Left colon (tissue), 2 donors: ENCODE measurements at regions not wholly inside any gene's neighbourhood (a gene's known extent, or its start where the extent isn't known, plus 50 kb on each side); places are given as distances from the start of the nearest gene placed in this dataset.

Experiments
- ATAC-seq: fragments of 200-7000 bp; cut with Tn5 transposase; one replicate; pipeline ENCODE4 v1.9.1; 2020; ENCODE audit warnings: mild to moderate bottlenecking, moderate library complexity
- DNase-seq, 2 donors: peaks; one replicate each; pipeline ENCODE4 v3.0.0-alpha.2; 2020
- intact Hi-C, 2 donors: fragments of 100-400 bp; cut with DNase I in 1 of 2; cut with micrococcal nuclease in 1 of 2; formaldehyde crosslinking; loops; one replicate each; pipeline versions ENCODE4 v1.11.2 to v1.14.0; 2022; cut with DNase I, micrococcal nuclease
- donor health status: DM: no; HTN: no; CAD: no.
- donor health status: DM: yes; HTN: yes; CAD: no.

- peak; percentile 84 for ATAC-seq
Measured at GRCh38 chr7:130875265-130875741, 141.3 kb upstream of the KLF14 start.

GRCh38 chr7:130875901-130876300 is 141.9 kb upstream of the KLF14 start:
- intact Hi-C loops: no loop called here
- DNase-seq (no peak), ATAC-seq (peak; percentile 31)

More at GRCh38 chr7:130875265-130875741, 141.3 kb upstream of the KLF14 start:
- peak in 1 of 2 donors; percentile 67 for DNase-seq
- intact Hi-C loops: no loop called here

GRCh38 chr7:130877236-130877990 is 143.4 kb upstream of the KLF14 start:
- ATAC-seq: no peak

GRCh38 chr7:130877991-130878305 is 143.9 kb upstream of the KLF14 start:
- ATAC-seq: no peak
- DNase-seq: no peak
- intact Hi-C loops: no loop called here

More at GRCh38 chr7:130877236-130877990, 143.4 kb upstream of the KLF14 start:
- no peak for DNase-seq
- intact Hi-C loops: no loop called here

- DNase-seq (no peak), ATAC-seq (no peak)
- intact Hi-C loops: no loop called here
Measured at GRCh38 chr7:130878785-130879184, 144.8 kb upstream of the KLF14 start.

GRCh38 chr7:130879191-130879590 is 145.2 kb upstream of the KLF14 start:
- ATAC-seq (no peak), DNase-seq (no peak)
- intact Hi-C loops: no loop called here

- ATAC-seq: no peak
- intact Hi-C loops: no loop called here
- no peak for DNase-seq
Measured at GRCh38 chr7:130880668-130881067, 146.7 kb upstream of the KLF14 start.

GRCh38 chr7:130881091-130881798 is 147.2 kb upstream of the KLF14 start:
- ATAC-seq (no peak), DNase-seq (no peak)
- intact Hi-C loops: no loop called here

- ATAC-seq: no peak
- intact Hi-C loops: no loop called here
- no peak for DNase-seq
Measured at GRCh38 chr7:130881799-130882141, 147.8 kb upstream of the KLF14 start.

GRCh38 chr7:130882396-130882795 is 148.4 kb upstream of the KLF14 start:
- intact Hi-C loops: no loop called here
- DNase-seq (no peak), ATAC-seq (no peak)

- intact Hi-C loops: no loop called here
- DNase-seq (no peak), ATAC-seq (no peak)
Measured at GRCh38 chr7:130883928-130884327, 149.9 kb upstream of the KLF14 start.

- intact Hi-C loops: no loop called here
- peak; percentile 60 for ATAC-seq
- peak in 1 of 2 donors; percentile 25 for DNase-seq
Measured at GRCh38 chr7:130884437-130885417, 150.7 kb upstream of the KLF14 start.

- DNase-seq (peak in 1 of 2 donors; percentile 23), ATAC-seq (peak; percentile 28)
- intact Hi-C loops: no loop called here
Measured at GRCh38 chr7:130886438-130887135, 152.6 kb upstream of the KLF14 start.

- intact Hi-C loops: no loop called here
- ATAC-seq (peak; percentile 58), DNase-seq (no peak)
Measured at GRCh38 chr7:130887182-130887956, 153.4 kb upstream of the KLF14 start.

- ATAC-seq: no peak
- DNase-seq: no peak
- intact Hi-C loops: no loop called here
Measured at GRCh38 chr7:130887957-130888371, 154.0 kb upstream of the KLF14 start.

GRCh38 chr7:130888468-130888867 is 154.5 kb upstream of the KLF14 start:
- ATAC-seq (no peak), DNase-seq (no peak)
- intact Hi-C loops: no loop called here

- DNase-seq (no peak), ATAC-seq (no peak)
- intact Hi-C loops: loop anchor here in 1 of 2 donors (10.0 kb wide), 1 partner anchor 114 kb away; no protein-coding TSS in a partner anchor
Measured at GRCh38 chr7:130890176-130891020, 156.4 kb upstream of the KLF14 start.
